HG03025 (cell line): ENCODE measurements at regions not wholly inside any gene's neighbourhood (a gene's known extent, or its start where the extent isn't known, plus 50 kb on each side); places are given as distances from the start of the nearest gene placed in this dataset.
"Not testable (repeated sequence)": the region's sequence is repeated elsewhere in the genome, so short reads cannot be mapped to it uniquely, and the experiment has no call there.

Experiments
- ATAC-seq: cut with Tn5 transposase; IDR thresholded peaks from one replicate; pipeline ENCODE4 v1.9.1; 2021; ENCODE audit warnings: mild to moderate bottlenecking, moderate library complexity; ENCODE audit not compliant: unreplicated experiment, low FRiP score

DNA sequence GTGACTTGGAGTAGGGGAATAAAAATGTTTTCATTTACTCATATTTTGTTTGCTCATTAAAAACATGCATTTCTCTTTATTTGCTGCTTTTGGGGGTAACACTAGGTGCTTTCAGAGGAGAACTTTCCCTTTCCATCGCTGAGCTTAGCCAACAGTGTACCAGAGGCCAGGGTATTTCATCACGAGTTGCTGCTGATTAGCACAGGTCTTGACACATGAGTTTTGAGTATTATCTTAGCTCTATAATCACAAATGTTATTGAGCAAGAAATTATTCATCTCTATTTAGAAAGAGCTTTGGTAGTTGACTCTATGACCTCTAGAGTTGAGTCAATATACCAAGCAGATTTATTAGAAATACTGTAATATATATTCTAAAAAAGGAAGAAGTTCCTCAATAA is 375.9 kb downstream of the NXPH1 start:
- ATAC-seq: no peak

- no peak for ATAC-seq
Observed at GRCh38 chr7:8817448-8818036, 384.1 kb downstream of the NXPH1 start.

DNA sequence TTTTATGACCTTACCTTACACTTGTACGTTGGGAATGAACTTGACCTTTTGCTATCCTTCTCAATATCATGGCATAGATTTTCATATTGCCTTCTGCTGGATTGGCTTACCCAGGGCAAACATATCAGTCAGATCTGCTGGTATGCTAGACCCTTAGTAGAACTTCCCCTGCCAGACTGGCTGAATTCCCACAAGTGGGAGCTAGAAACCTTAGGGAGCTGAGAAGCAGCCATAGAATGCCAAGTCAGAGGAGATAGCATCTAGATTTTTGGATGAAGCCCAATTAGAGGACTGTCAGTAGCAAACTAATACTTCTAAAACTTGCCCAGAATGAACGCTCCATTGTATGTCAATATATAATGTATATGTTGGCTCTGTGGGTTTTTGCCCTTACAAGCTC is 385.0 kb downstream of the NXPH1 start:
- ATAC-seq: no peak

DNA sequence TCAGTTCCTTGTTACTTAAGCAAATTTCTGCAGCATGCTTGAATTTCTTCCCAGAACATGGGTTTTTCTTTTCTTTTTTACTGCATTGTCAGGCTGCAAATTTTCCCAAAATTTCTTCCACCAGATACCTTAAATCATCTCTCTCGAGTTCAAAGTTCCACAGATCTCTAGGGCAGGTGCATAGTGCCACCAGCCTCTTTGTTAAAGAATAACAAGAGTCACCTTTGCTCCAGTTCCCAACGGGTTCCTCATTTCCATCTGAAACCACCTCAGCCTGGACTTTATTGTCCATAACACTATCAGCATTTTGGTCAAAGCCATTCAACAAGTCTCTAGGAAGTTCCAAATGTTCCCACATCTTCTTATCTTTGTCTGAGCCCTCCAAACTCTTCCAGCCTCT is 389.2 kb downstream of the NXPH1 start:
- ATAC-seq: no peak

DNA sequence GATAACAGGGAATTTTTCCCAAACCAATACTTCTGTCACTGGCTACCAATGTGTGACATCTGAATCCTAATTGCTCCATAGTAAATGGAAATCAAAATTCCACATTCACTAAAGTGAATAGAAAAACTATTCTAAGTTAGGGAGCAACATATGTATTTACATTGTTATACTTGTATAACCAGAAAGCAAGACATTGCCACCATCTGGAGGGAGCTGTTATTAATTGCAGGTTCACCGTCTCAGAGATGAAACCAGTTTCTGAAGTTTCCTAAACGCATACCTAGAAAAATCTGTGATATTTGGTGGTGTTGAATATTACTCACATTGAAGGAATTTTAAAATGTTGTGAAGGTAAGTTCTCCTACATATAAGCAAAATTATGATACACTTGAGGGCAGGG is 390.1 kb downstream of the NXPH1 start:
- no peak for ATAC-seq

- no peak for ATAC-seq
Observed at GRCh38 chr7:8827329-8827728, 393.9 kb downstream of the NXPH1 start.

DNA sequence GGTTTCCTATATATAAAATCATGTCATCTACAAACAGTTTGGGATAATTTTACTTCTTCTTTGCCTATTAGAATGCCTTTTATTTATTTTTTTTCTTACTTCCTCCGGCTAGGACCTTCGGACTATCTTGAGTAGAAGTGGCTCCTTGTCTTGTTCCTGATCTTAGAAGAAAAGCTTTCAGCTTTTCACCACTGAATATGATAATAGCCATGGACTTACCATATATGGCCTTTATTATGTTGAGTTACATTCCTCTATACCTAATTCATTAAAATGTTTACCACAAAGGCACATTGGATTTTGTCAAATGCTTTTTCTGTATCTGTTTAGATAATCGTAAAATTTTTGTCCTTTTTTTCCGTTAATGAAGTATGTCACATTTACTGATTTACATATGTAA is 395.7 kb downstream of the NXPH1 start:
- no peak for ATAC-seq

DNA sequence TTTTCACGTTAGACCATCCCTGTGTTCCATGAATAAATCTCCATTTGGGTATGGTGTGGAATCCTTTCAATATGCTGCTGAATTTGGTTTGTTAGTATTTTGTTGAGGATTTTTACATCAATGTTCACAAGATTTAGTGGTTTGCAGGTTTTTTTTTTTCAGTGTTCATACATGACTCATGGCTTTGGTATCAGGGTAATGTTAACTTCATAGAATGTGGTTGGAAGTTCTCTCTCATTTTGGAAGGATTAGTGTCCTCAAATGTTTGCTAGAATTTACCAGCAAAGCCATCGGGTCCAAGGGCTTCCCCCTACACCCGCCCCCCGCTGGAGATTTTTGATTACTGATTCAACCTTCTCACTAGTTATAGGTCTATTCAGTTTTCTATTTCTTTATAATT is 398.0 kb downstream of the NXPH1 start:
- ATAC-seq: no peak

DNA sequence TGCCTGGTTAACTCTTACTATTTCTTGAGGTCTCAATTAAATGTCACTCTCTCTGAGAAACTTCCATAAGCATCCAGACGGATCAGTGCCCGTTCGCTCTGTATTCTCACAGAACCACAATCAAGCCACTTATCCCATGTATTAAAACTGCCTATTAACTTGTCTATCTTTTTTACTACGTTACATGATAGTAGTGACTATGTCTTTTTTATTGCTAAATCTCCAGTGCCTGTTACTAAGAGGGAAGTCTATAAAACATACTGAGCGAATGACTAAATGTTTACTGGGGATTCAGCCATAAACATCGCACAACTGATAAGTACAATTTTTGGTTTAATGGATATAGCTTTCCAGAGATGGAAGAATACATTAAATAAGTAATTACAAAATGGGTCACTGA is 399.9 kb downstream of the NXPH1 start:
- no peak for ATAC-seq

- no peak for ATAC-seq
Observed at GRCh38 chr7:8841171-8841570, 407.8 kb downstream of the NXPH1 start.

DNA sequence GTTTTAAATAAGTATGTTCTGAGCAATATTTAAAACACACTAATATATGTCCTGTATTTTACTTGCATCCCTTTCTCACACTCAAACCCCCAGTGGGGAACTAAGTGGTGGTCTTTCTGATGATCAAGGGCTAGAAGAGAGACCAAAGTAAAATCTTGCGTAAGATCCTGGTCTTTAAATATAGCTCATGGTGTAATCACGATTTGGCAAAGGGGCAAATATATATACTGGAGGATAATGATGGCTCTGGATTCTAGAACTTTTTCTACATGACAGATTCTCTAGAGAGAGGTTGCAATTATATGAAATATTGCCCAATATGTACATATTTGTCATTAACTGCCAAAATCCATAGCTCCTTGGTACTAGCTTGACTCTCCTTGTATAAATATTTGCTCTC is 438.3 kb downstream of the NXPH1 start:
- ATAC-seq: no peak

DNA sequence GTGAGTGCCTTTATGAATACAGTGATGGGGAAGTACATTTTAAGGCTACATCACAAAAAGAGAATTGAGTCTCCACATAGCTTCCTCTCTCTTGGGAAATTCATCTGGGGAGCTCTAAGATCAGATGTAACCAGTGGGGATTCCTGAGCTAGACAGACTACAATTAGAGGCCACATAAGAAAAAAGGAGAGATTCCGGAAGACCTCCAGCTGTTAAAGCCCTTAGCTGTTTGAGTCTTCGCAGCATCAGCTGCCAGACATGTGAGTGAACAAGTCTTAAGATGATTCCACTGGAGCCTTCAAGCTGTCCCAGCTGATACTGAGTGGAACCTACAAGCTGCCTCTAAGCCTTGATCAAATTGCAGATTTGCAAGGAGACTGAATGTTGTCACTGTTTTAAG is 448.5 kb downstream of the NXPH1 start:
- no peak for ATAC-seq

DNA sequence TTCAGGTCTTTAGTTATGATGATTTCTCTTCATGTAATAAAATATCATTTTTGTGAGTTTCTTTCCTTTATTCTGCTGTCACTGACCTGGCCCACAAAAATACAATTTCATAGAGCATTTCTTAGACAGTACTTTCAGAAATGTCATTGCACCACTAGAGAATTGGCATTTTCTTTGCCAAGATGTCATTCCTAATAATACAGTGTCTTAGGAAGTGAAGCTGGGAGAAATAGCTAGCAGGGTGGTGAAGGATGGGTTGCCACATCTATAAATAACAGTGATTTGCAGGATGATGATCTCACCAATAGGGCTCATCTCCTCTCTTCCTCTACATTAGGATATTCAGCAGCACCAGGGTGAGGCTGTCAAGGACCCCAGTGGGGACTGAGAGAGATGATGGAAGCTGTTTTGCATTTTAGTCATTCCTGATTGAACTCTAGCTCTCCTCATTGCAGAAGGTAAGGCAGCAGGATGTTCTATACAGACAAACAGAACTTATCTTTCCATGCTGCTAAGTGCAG is 452.1 kb downstream of the NXPH1 start:
- no peak for ATAC-seq

DNA sequence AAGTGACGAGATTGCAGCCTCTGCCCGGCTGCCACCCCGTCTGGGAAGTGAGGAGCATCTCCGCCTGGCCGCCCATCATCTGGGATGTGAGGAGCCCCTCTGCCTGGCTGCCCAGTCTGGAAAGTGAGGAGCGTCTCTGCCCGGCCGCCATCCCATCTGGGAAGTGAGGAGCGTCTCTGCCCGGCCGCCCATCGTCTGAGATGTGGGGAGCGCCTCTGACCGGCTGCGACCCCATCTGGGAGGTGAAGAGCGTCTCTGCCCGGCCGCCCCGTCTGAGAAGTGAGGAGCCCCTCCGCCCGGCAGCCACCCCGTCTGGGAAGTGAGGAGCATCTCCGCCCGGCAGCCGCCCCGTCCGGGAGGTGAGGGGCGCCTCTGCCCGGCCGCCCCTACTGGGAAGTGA is 456.9 kb downstream of the NXPH1 start:
- ATAC-seq: not testable (repeated sequence)

- no peak for ATAC-seq
Observed at GRCh38 chr7:8893775-8894174, 460.4 kb downstream of the NXPH1 start.

GRCh38 chr7:8906396-8907075 is 473.1 kb downstream of the NXPH1 start:
- no peak for ATAC-seq

DNA sequence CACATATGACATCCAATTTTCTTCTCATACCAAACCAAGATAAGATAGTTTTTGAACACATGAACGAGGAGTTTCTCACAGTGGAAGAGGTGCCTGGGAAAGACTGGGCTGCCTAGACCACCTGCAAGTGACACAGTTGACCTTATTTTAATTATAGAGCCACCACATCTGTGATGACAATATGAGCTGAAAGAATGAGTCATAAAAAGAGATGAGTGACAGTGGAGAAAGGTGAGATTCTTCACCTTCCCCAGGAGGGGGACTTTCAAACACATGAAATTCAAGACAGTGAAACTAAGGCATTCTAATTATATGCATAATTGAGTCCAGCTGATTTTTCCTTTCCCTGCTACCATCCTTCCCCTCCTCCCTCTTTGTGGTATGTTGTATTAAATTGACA is 475.5 kb downstream of the NXPH1 start:
- no peak for ATAC-seq

- no peak for ATAC-seq
Observed at GRCh38 chr7:8913682-8914081, 480.3 kb downstream of the NXPH1 start.

GRCh38 chr7:8921807-8922206 is 488.4 kb downstream of the NXPH1 start:
- no peak for ATAC-seq

DNA sequence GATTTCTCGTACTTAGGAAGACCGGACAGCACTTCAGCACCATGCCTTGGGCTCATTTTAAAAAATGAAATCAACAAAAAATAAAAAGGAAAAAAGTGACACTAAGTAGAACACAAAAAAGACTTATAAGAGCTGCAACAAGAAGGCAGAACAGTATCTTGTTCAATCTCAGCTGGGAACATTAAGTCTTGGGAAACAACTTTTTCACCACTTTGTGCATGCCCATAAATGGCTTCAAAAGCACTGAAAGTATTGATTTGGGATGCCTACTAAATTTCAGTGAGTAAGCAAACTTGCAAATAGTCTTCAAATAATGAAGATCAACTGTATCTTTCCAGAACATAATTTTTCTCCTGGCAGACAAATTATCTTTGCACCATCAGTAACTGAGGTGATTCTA is 489.3 kb downstream of the NXPH1 start:
- ATAC-seq: no peak

DNA sequence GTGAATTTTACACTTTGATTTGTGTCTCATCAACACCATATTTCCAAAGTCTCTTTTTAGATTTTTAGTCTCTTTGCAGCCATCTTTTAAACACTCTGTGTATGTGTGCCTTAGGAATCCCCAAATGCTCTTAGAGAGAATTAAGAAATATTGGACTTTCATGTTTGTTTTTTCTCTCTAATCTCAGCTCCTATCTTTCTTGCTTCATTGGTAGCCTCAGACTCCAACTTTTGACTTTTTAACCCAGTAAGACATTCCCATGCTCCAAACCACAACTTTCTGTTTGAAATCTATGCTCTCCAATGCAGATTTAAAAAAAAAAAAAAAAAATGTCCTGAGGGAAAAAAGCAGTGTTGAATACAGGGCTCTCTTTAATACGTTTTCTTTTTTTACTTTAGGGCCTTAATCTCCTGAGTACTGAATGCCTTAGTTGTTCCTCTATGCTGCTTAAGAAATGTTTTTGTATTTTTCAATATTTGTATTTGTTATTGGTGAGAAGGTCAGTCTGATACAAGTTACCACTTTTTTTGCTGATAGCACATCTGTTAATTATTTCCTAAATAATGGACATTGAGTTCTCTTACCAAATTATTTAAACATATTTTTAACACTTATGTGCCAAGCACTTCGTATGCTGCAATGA is 489.9 kb downstream of the NXPH1 start:
- ATAC-seq: no peak
